Frontal cortex (tissue), 3 donors: ENCODE measurements at regions not wholly inside any gene's neighbourhood (a gene's known extent, or its start where the extent isn't known, plus 50 kb on each side); places are given as distances from the start of the nearest gene placed in this dataset.

Experiments used
- DNase-seq, 2 donors: peaks; one replicate each; pipeline ENCODE4 v3.0.0; 2012; ENCODE audit warnings: low spot score in 2 of 2
- FAIRE-seq: peaks from 2 replicates; lab custom pipeline; 2012; peaks lifted over from hg19 to GRCh38; lab: Jason Lieb, UNC
- donor health status: control.
- donor health status: control.
- donor health status: control.

DNA sequence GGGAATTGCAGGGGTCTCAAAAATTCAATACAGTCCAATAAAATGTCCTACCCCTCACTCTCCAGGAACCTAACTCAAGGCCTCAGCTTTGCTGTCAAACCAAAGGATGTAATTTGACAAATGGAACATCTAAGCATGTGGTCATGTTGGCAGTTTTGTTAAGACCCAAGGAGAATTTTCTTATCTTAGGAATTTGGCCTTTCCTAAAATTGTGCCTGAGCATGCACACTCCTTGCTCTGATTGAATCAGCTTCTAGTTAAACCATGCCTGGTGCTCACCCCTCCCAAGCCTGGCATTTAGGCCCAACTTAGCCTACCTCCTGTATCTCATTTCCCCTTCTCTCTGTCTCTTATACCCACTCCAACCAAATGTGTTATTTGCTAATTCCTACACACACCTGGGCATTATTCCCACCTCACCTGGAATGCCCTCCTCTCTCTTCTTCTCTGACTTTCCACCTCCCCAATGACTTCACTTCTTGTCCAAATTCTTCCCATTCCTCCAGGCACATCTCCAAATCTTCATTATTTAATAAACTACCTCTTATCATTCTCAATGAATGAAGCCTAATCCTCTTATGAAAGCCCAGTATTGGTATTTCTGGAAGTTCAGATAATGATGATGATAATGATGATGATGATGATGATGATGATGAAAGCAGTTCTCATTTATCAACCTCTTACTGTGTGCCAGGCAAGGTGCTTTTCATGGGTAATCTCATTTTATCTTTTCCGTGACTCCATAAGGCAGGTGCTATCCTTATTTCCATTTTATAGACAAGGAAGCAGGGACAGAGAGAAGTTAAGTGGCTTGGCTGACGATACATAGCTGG lies 178.0 kb upstream of the IRX6 start:
- FAIRE-seq (no peak), DNase-seq (no peak)

DNA sequence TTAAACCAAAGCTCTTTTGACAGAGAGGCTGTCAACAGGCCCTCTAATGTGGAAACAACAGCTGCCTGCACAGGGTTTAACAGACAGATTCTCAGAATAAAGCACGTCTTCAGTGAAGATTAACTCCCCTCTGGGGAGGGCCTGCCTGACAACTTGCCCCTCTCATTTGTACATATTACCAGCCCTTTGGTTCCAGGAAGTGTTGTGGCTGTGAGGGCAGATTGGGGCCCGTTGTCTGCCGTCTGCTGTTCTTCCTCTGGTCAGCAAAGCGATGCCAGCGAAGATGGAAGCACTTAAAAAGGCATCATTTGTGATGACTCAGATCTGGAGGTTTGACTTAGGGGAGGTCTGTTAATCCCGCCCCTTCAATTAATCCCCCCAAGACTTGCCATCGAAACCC lies 177.0 kb upstream of the IRX6 start:
- FAIRE-seq, result no peak
- no peak for DNase-seq

DNA sequence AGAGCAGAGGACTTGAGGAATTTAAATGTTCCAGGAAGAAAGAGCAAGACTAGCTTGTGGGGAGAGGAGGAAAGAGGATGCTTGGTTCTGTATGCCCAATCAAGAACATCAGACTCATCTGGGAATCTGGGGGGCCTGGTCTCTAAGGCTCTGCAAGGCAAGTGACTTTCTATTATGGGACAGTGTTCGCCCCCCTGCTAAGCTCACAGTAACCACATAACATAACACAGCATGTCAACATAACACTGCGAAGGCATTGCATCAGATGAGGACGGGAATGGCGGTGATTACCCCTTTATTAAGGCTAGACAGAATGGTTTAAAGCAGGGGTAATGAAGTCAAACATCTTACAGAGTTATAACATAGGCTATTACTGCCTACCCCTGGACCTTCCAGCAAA lies 176.6 kb upstream of the IRX6 start:
- DNase-seq (no peak), FAIRE-seq (no peak)

DNA sequence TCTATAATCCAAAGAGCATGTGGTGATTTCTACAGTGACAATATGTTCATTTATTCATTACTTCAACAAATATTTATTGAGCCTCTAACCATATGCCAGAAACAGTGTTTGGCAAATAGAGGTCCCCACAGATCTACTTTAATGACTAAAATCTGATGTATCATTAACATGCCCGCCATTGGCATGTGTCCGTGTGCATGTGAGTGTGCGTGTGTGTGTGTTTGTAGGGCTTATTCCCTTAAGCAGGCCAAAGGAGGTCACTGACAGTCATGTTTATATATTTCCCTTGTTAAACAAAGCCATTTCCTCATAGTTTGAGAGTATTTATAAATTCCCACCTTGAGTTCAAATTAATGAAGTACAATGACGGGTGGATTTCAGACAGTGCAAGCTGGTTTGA lies 174.4 kb upstream of the IRX6 start:
- FAIRE-seq (no peak), DNase-seq (no peak)

DNA sequence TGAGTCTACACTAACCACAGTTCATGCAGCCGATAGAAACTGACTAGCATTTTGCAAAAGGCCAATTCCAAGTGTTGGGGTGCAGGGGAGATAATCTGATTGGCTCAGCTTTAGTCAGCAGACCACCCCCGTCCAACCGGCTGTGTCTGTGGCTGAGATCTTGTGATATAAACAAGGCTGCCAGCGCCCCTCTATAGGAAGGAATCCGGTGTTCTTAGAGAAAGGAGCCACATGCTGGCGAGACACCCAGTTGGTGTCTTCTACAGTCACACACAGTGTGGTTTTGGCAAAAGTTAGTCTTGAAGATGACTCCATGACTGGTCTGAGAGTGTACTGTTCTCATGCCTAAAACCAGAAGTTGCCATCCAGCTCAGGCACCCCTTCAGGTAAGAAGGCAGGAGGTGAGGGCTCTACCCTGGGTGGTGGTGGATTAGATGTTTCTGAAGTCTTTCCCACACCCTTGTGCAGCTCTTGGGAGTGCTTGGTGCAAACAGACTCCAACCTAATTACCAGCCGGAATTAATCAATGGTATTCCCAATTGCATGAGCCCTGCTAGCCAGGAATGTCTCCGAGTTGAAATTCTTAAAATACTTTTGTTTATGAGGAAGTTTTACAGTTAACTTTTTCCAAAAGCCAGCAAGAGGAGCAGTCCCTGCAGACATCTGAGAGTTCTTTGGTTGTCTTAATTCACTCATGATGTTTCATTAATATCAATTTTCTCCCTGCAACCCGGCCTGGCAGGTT lies 172.3 kb upstream of the IRX6 start:
- FAIRE-seq (no peak), DNase-seq (no peak)

DNA sequence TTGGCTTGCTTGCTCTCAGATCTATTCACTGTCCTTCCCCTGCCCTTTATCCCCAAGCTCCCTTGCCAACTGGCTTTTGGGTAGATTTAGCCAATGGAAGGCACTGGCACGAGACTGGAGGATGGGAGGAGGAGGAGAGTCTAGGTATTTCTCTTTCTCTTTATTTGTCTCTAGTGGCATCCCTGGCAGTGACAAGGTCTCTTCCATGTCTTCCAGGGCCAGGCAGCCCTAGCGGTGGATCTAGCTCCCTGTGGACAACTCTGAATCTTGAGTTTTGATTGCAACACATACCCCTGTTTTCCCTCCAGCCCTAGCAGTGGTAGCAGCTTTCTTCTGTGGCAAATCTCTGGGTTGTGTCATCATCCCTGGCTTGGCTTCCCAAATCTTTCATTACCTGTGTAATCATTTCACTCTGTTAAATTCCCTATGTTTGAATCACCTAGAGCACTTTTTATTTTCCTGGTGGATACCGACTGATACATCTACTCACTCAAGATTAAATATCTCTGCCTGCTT lies 171.1 kb upstream of the IRX6 start:
- DNase-seq (no peak), FAIRE-seq (no peak)

DNA sequence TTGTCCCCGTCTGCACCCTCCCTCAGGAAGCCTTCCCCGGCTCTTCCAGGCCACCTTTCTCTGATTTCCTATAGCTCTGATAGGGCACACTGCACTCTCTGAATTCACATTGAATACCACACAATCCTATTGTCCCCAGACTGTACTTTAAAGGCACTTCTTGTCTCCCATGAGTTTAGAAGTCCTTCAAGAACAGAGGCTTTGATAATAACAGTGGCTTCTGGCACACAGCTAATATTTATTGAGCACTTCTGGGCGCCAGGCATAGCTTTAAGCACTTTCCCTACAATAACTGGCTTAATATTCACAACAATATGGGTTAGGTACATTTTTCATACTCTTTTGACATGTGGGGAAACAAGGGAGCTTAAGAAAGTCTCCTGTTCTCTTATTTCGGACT lies 169.7 kb upstream of the IRX6 start:
- DNase-seq (no peak), FAIRE-seq (no peak)

DNA sequence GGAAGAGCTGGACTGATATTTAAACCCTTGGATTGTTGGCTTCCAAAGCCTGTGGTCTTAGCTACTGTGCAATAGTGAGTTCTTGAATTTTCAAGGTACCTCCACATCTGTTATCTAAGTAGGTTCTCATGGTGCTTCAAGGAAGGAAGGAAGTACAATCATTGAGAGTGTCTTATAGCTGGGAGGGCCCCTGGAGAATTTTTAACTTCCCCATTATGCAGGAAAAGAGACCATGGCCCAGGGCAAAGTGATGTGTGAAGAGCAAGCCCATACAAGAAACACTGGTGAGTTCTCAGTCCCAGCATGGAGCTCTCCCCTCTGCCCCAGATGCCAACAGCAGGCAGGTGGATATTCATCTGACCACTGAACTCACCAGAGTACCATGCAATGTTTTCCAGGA lies 169.0 kb upstream of the IRX6 start:
- DNase-seq (no peak), FAIRE-seq (no peak)

DNA sequence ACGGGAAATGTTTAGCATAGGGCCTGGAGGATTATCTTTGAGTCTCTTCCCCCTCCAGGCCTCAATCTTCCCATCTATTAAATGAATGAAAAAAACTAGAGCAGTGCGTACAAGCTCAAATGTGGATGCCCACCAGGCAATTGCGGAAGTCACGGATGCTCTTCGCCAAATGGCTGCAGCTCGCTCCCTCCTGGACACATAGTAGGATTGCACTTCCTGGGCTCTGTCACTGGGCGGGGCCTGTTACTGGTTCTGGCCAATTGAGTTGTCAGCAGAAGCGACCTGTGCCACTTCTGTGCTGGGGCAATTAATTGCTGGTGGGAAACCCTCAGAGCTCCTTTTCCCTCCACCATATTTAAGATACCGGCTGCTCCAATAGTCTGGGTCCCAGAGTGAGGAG lies 168.2 kb upstream of the IRX6 start:
- DNase-seq (no peak), FAIRE-seq (no peak)

DNA sequence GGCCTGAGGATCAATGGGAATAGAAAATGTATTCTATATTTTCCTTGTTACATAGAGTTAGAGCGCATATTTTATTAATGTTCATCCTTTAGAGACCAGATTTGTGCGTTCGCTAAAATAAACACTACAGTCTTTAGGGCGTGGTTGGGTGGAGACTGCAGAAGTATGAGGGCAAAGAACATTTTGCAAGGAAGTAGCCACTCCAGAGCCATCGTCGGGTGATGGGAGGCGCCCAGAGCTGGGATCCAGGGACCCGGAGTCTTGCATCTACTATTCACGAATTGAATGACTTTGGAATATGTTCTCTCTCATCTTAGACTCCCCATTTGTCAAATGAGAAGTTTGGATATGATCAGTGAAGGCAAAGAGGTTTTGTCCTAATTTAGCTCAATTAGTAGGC lies 154.2 kb upstream of the IRX6 start:
- FAIRE-seq (no peak), DNase-seq (no peak)

DNA sequence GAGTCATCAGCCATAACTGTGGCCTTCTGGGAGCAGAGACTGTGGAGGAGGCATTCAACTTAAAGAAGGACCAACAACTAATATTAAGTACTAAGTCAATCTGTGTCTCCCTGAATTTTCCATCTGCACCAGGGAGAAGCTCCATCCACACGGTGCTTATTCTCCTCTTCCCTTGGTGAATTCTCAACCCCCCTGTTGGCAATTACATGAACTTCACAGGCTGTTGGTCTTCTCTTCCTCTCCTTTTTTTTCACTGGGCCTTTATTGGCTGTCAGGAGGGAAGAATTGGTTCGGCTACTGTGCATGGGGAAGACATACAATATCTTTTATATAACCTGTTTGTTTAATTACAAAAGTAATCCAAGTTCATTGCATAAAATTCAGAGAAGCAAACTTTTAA lies 152.8 kb upstream of the IRX6 start:
- FAIRE-seq, result no peak
- no peak for DNase-seq

DNA sequence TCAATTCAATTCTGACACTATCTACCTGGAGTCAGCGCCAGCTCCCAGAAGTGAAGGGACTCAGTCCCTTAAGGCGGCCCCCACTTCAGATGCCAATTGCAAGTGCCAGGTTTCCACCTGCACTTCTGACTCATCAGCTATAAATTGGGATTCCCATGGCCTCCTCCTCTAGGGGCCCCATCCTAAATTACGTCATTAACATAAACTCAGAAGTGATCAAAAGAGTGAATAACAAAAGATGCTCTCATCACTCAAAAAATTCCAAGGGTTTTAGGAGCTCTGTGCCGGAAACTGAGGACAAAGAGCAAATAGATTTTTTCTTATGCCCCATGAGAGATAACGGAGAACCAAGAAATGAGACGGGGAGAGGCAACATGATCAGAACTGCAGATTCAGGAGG lies 148.6 kb upstream of the IRX6 start:
- no peak for FAIRE-seq

DNA sequence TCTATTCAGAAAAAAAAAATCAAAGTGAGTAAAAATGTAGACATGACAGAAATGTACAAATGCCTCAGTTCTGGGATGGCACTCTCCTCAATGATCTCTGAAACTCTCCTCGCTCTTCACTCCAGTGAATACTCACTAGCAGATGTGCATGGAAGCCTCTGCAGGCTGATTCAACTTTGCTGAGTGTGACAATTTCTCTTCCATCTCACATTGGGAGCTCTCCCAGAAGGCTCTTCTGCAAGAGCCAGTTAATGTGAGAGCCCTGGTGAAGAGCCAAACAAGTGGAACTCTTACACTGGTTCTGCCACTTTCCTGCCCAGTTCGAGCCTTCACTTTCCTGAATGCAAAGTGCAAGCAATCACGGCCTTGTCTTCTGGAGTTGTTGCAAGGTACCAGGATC lies 147.1 kb upstream of the IRX6 start:
- FAIRE-seq (no peak), DNase-seq (no peak)

More for the DNA sequence above, 148.6 kb upstream of the IRX6 start:
- no peak for DNase-seq

DNA sequence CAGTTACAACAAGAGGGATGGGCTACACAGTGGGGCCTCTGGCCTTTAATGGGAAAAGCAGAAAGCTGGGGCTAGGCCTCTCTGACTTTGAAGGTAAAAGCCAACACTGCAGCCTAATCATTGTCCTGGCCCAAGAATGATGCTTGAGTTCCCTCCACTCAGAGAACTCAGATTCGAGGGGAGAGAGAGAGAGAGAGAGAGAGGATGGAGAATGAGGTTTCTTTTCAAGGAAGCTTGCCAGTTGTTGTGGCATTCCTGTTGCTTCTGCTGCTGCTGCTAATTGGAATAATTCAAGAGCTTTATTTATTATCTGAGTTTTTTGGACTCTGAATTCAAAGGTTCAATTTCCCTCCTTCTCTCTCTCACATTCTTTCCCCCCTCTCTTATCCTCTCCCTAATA lies 144.6 kb upstream of the IRX6 start:
- DNase-seq (no peak), FAIRE-seq (no peak)

DNA sequence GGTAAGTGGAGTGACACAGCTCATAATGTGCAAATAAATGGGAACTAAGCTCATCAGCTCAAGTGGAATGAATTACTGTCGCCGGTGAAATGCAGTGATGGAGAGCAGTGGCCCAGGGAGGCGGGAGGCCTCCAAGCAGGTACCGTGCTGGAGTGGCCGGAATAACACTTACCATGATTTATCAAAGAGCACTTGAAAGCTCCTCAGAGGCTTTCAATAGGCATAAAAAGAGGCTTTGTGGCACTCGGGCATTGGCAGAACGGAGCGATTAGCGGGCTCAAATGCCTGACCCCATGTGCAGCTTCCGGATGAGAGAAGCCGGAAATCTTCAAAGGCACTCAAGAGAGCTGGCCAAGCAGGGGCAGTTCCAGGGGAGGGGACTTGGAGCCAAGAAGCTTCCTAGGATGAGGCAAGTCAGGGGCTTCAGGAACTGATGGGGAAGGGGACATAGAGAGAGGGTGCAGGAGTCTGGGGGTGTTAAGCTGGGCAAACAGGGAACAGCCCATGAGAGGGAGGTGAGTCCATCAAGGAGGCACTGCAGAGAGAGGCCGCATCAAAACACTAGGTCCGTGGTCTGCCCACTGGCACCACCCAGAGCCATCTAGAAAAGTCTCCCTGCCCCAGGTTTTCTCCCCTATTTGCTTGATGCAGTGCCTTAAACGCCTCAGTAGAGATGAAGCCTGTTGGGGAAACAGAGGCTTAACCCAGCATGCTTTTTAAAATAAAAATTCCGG lies 144.0 kb upstream of the IRX6 start:
- no peak for DNase-seq
- no peak for FAIRE-seq

DNA sequence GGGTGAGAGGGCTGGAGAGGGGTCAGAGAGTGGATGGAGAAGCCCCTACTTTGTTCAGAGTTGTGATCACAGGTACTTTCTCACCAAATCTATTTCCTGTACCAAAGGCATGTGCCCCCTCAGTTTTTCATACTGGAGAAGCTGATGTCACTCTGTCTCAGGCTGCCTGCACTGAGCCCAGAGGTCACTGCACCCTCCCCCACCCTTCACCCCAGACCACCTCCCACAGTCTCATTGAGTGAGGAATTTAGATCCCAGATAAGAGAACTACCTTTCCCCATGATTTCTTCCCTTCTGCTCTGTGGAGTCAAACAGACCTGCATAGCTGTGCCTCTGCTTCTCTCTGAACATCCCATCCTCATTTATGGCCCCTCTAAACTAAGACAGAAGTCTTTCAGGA lies 140.0 kb upstream of the IRX6 start:
- no peak for FAIRE-seq

DNA sequence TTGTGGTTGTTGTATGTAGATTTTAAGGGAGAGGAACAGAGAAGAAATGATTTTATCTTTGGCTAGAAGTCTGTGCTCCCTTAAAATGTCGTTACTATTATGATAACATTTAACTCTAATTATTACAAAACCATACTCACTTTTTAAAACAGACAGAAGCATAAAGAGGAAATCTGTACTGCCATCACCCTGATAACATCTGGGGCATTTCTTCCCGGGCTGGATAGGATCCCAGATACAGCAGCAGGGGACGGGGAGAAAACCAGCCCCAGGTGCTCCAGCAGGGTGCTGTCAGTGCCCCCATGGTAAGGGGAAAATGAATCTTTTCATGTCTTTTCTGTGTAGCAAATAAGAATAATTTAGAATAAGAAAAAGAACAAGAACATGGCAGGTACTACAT lies 139.4 kb upstream of the IRX6 start:
- FAIRE-seq, result no peak

More for the DNA sequence above, 140.0 kb upstream of the IRX6 start:
- DNase-seq, result no peak

DNA sequence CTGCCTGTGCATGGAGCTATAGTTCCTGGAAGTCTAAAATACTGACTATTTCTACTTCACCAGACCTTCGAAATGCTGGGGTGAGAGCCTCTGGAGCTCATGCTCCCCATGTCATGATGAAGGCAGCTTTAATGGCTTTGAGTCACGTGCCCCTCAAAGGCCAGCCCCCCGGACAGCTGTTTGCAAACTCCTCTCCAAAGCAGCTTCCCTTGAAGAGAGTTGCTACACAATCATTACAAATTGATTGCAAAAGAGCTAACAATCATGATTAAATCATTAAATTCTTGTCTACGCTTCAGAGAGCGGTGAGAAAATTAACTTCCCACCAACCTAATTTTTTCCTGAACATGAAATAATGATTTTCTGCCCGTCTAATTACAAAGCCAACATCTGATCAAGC lies 134.8 kb upstream of the IRX6 start:
- FAIRE-seq (no peak), DNase-seq (no peak)

More for the DNA sequence above, 139.4 kb upstream of the IRX6 start:
- no peak for DNase-seq

DNA sequence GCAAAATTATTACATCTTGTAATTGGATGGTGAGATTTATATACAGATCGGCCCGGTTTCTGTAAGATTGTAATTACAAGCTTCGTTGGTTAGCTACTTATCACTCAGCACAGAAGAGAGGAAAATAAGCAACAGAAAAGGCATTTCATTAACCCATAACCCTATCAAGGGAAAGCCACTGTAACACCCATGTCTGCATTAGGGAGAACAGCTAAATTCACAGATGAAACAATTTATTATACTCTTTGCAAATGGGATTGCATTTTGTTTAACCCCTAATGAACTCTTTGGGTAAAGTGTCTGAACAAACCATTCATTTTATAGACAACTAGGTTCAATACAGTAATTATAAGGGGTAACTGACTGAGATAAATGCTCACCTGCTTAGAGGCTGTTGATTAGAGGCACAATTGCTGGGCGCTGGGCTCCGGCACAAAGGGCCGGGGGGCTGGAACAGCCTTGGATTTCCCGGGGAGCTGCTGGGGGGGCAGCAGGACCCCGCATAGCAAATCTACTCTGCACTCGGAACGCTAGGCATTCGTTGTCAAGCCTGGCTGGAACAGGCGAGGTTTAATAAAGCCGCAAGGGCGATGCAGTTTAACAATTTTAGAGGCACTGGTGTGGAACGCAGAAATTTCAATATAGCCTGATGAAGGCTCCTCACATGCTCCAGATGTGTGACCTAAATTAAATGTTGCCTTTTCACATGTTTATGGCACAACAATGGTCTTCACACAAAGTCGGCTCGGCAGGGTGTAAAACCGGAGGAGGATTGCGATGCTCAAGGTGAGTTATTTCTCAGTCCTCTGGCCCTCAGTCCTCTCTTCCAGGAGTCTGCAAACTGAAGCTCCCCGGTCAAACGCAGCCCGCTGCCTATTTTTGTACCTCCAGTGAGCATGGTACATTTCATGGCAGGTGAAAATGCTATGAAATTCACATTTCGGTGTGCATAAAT lies 134.0 kb upstream of the IRX6 start:
- DNase-seq, result no peak
- no peak for FAIRE-seq

DNA sequence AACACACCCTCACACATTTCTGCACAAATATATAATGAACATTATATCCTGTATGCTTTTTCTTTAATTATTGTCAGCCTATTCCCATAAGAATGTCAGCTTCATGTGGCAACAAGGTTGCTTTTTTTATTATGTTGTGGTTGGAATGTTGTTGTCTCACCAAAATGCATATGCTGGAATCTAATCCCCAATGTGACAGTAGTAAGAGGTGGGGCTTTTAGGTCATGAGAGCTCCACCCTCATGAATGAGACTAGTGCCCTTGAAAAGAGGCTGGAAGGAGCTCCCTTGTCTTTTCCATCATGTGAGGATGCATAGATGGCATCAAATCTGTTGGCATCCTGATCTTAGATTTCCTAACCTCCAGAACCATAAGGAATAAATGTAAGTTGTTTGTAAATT lies 131.3 kb upstream of the IRX6 start:
- no peak for DNase-seq
- no peak for FAIRE-seq
